Suprapubic skin (tissue), 4 donors: ENCODE measurements at regions not wholly inside any gene's neighbourhood (a gene's known extent, or its start where the extent isn't known, plus 50 kb on each side); places are given as distances from the start of the nearest gene placed in this dataset.

Source experiments
- POLR2A ChIP-seq, 2 donors: fragments of 450-650 bp; IDR thresholded peaks; one replicate each; pipeline ENCODE4 v1.6.1; 2017; ENCODE audit warnings: antibody characterized with exemption in 2 of 2, mild to moderate bottlenecking in 2 of 2, moderate library complexity in 2 of 2
- POLR2AphosphoS5 ChIP-seq, 3 donors: sonication (generic); formaldehyde crosslinking; IDR thresholded peaks; one replicate each; pipeline ENCODE4 v1.6.1; 2017; ENCODE audit warnings: antibody characterized with exemption in 3 of 3

DNA sequence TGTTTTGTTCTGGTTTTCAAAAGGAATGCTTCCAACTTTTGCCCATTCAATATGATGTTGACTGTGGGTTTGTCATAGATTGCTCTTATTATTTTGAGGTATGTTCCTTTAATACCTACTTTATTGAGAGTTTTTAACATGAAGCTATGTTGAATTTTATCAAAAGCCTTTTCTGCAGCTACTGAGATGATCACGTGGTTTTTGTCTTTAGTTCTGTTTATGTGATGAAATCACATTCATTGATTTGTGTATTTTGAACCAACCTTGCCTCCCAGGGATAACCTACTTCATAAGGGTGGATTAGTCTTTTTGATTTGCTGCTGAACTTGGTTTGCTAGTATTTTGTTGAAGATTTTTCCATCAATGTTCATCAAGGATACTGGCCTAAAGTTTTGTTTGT lies 92.7 kb upstream of the TCF21 start:
- TF ChIP-seq POLR2A (IDR thresholded peaks at IDR 0.05) (no peak), POLR2AphosphoS5 (IDR thresholded peaks at IDR 0.05) (no peak)
